ENCODE measurements at regions not wholly inside any gene's neighbourhood (a gene's known extent, or its start where the extent isn't known, plus 50 kb on each side); places are given as distances from the start of the nearest gene placed in this dataset.

GRCh38 chr7:1330801-1331425 is 98.2 kb downstream of the UNCX start:
- Histone ChIP-seq H3K4me3 (ENCODE audit: low read depth in 2 of 2, low read length in 1 of 2) (no peak overlapping the region), H3F3A (replicated peaks; ENCODE audit: insufficient read depth) (peaks cover 14% of the 10 kb centered on the region), H3K4me1 (ENCODE audit: control insufficient read depth in 1 of 2, insufficient read depth in 2 of 2, low read depth in 1 of 2, low read length in 1 of 2) (no peaks in the 10 kb centered on the region), H3K27me3 (ENCODE audit: insufficient read depth) (peaks cover 93% of the 10 kb centered on the region), H3K27ac (ENCODE audit: low read depth in 2 of 2, low read length in 1 of 2) (no peak overlapping the region), H3K9ac (no peak overlapping the region), H3K9me2 (no peaks in the 10 kb centered on the region), H3K79me2 (ENCODE audit: insufficient read depth) (no peaks in the 10 kb centered on the region), H3K9me3 (no peaks in the 10 kb centered on the region; the same call in none of the 2 replicates), H4K20me1 (ENCODE audit: insufficient read depth) (no peaks in the 10 kb centered on the region), H2AFZ (ENCODE audit: low read depth) (no peak overlapping the region), H3K36me3 (replicated peaks in 1 of 2; ENCODE audit: control insufficient read depth in 1 of 2, insufficient read depth in 2 of 2, low read length in 1 of 2) (no peaks in the 10 kb centered on the region), H3K4me2 (no peak overlapping the region)
- ChIA-PET POLR2A (no interaction called here), CTCF (interaction anchor here (1.8 kb wide), 2 partner anchors 101 to 137 kb away, joined by 5 to 9 read pairs; no protein-coding TSS in a partner anchor)
- TF ChIP-seq MEF2A (IDR thresholded peaks at IDR 0.05; ENCODE audit: borderline replicate concordance, low read depth) (no peak), RXRA (IDR thresholded peaks at IDR 0.05; ENCODE audit: borderline replicate concordance, low read depth) (no peak), CHD2 (IDR thresholded peaks at IDR 0.05; ENCODE audit: low read length, partially characterized antibody) (no peak), FOXM1 (IDR thresholded peaks at IDR 0.05; ENCODE audit: low read depth) (no peak), FOSL2 (IDR thresholded peaks at IDR 0.05; ENCODE audit: borderline replicate concordance, low read depth) (no peak), SIN3A (IDR thresholded peaks at IDR 0.05; ENCODE audit: borderline replicate concordance, low read depth, low read length) (no peak), JUND (IDR thresholded peaks at IDR 0.05) (no peak), NFIC (IDR thresholded peaks at IDR 0.05; ENCODE audit: borderline replicate concordance) (no peak), ELF1 (IDR thresholded peaks at IDR 0.05) (no peak), USF2 (IDR thresholded peaks at IDR 0.05; ENCODE audit: borderline replicate concordance, low read depth, low read length) (no peak), IRF3 (IDR thresholded peaks at IDR 0.05; ENCODE audit: low read depth, low read length) (no peak), NRF1 (IDR thresholded peaks at IDR 0.05; ENCODE audit: low read depth, low read length) (no peak), PBX3 (IDR thresholded peaks at IDR 0.05) (no peak), EZH2phosphoT487 (IDR thresholded peaks at IDR 0.05; ENCODE audit: borderline replicate concordance, low read depth) (no peak), MXI1 (IDR thresholded peaks at IDR 0.05; ENCODE audit: low read depth, low read length) (no peak), RFX5 (IDR thresholded peaks at IDR 0.05; ENCODE audit: low read length) (no peak), RCOR1 (IDR thresholded peaks at IDR 0.05; ENCODE audit: low read length) (no peak), GABPA (IDR thresholded peaks at IDR 0.05; ENCODE audit: low read depth) (no peak)
- 9% methylated on average over 34 of the region's 39 CpGs for WGBS (ENCODE audit: low lambda C conversion rate)
- peak; percentile 47 for DNase-seq
